GM20000 (cell line): ENCODE measurements at regions not wholly inside any gene's neighbourhood (a gene's known extent, or its start where the extent isn't known, plus 50 kb on each side); places are given as distances from the start of the nearest gene placed in this dataset.

Experiments used
- DNase-seq: peaks from one replicate; pipeline ENCODE4 v3.0.0; 2012; ENCODE audit warnings: low spot score
- TF ChIP-seq, protein P1 (sequence below): IDR thresholded peaks from 2 replicates; pipeline ENCODE4 v1.5.1; 2012; ENCODE audit warnings: mild to moderate bottlenecking, control low read depth; ENCODE audit errors: extremely low read depth, missing control alignments

DNA sequence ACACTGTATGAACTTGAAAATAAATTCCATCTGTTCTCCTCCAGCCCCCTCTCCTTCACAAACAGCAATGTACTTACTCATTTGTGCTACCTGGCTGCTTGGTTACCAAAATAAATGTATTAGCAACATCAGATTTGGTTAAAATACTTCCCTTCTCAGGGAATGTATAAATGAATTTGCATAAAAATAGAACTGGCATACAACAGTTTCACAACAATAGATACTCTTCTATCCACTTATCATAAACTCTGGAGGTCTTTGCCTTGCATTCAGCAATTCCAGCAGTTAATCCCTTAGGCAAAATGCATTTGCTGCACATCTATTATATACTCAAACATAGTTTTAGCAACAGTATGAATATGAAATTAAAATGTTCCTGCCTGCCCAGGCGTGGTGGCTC is 658.2 kb downstream of the CENPC start:
- TF ChIP-seq, protein P1, sequence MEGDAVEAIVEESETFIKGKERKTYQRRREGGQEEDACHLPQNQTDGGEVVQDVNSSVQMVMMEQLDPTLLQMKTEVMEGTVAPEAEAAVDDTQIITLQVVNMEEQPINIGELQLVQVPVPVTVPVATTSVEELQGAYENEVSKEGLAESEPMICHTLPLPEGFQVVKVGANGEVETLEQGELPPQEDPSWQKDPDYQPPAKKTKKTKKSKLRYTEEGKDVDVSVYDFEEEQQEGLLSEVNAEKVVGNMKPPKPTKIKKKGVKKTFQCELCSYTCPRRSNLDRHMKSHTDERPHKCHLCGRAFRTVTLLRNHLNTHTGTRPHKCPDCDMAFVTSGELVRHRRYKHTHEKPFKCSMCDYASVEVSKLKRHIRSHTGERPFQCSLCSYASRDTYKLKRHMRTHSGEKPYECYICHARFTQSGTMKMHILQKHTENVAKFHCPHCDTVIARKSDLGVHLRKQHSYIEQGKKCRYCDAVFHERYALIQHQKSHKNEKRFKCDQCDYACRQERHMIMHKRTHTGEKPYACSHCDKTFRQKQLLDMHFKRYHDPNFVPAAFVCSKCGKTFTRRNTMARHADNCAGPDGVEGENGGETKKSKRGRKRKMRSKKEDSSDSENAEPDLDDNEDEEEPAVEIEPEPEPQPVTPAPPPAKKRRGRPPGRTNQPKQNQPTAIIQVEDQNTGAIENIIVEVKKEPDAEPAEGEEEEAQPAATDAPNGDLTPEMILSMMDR, result no peak
- DNase-seq, result no peak

DNA sequence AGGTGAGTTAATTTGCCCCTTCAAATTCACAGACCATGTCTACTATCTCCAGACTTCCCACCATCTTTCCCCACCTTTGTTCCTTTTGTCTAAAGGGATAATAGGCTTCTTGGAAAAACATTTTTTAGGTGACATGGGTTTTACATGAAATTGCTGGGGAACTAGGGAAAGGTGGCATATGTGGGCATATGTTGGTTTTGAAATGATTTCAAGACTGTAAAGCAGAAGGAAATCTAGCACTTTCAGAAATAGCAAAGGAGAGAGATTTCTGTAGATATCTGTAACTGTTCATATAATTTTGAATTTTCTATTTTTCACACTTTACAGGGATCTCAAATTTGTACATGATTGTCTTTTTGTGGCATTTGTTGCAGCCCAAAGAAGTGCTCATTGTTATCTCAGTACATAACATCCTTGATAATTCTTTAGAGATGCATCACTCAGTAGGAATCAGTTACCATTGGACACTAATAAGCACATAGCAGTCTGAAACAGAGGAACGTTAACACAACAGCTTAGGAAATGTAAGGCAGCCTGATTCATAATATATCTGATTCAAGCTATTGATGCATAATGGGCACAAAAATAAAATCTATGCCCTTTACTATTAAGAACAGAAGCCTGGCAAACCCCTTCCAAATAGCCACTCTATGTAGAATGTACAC is 659.7 kb downstream of the CENPC start:
- TF ChIP-seq, protein P1, result no peak
- no peak for DNase-seq

DNA sequence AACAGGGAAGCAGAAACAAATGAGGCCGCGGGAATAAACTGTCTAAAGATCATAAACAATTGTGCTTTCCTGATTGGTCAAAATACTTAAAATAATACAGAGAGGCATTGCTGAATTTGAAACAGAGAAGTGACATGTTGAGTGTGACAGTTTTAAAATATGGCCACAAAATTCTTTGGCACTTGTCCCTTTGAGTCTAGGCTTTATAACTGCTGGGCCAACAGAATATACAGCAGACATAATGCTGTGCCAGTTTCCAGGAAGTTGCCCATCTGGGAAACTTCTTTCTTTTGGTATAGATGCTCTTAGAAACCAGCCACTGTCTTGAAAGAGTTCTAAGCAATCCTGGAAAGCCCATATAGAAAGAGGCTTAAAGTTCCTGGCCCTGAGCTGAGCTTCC is 668.4 kb downstream of the CENPC start:
- TF ChIP-seq, protein P1, result no peak

DNA sequence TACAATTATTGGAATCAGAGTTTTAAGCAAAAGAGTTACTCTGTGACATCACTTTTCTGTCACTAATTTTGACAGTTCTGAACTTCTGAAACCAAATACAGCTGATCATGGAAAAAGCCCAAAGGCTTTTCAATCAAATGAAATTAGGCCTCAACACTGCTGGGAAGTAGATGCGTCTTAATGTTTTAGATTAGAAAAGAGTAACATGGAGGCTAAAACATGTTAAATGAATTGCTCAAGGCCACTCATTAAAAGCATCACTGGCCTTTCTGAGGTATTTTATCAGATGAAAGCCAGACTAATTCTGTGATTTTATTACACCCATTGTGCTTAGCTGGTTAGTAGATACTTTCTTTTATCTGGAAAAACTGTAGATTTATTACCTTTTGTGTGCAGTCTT is 672.6 kb downstream of the CENPC start:
- DNase-seq, result no peak
- TF ChIP-seq, protein P1, result no peak

More for the DNA sequence above, 668.4 kb downstream of the CENPC start:
- DNase-seq, result no peak

DNA sequence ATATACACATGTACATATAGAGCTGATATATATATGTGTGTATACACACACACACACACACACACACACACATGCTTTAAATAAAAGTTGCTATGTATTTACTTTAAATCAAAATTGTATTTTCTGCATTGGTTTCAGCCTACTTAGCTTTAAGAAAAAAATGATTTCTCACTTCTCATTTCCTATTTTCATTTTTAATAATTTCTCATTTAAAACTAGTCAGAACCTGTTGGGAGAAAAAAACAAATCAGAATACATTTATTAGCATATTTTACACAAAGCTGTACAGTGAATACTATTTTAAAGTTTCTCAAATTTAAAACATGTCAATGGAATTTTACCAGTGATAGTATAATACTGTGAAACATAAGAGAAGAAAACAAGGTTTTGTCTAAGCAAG is 681.8 kb downstream of the CENPC start:
- DNase-seq, result no peak
- TF ChIP-seq, protein P1, result no peak

DNA sequence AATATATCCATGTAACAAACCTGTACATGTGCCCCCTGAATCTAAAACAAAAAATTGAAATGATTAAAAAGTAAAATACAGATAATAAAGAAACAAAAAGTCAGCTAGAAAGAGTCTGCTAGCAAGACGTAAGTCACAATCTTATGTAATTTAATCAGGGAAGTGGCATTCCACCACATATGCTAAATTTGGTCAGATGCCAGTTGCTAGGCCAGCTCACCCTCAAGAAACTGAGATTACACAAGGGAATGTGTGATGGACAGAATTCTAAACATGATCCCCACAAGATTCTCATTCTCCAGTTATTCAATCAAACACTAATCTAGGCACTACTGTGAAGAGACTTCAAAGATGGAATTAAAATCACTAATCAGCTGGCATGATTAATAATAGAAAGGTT is 689.3 kb downstream of the CENPC start:
- DNase-seq, result no peak
- TF ChIP-seq, protein P1, result no peak

DNA sequence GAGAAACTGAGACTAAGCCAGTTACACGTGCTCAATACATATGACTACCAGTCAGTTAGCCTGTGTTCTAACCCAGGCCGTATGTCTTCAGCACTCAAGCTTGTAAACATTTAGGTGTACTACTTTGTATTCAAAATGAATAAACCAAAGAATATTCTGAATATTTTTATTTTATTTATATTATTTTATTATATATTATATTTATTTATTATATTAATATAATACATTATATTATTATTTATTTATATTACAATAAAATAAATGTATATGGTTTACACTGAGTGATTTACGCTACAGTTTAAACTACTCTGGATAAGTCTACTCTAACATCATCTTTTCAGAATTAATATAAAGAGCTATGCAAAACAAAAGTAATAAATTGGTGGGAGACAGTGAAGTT is 691.5 kb downstream of the CENPC start:
- no peak for DNase-seq
- TF ChIP-seq, protein P1, result no peak
